HS-5 (cell line): ENCODE measurements at regions not wholly inside any gene's neighbourhood (a gene's known extent, or its start where the extent isn't known, plus 50 kb on each side); places are given as distances from the start of the nearest gene placed in this dataset.

ENCODE experiments used
- DNase-seq: peaks from one replicate; pipeline ENCODE4 v3.0.0-alpha.2; 2012; ENCODE audit warnings: low read depth

DNA sequence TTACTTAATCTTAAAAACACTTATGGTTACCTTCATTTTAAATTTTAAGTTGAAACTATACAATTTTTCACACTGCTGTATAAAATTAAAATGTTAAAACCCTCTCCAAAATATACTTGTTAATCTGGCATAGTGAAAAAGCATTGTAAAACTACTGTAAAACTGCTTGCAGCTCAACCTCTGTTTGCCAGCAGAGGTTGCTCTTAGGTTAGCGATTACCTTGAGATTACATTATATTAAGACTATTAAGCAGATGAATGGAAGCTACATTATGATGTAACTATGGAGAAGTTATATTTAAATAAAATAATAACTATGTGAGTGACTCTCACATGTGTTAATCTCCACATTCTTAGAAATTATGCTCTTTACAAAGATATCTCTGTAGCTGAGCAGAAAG is 143.6 kb upstream of the SLITRK3 start:
- peak; percentile 13 for DNase-seq

DNA sequence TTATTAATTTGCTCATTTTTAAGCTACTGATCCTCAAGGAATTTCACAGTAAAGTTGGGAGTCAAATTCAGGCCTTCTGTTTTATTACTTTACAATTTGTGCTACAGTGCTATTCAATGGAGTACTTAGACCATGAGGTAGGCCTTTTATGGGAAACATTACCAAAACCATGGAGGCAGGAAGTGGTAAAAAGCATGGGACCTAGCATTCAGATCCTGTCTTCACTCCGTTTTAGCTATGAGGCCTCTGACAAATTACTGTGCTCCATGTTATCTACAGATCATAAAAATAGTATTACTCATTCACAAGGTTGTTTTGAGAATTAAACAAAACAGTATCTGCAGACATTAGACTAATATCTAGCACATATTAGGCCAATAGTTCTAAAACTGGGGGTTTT is 140.6 kb upstream of the SLITRK3 start:
- no peak for DNase-seq
